Pancreas (tissue), 10 donors: ENCODE measurements at regions not wholly inside any gene's neighbourhood (a gene's known extent, or its start where the extent isn't known, plus 50 kb on each side); places are given as distances from the start of the nearest gene placed in this dataset.

Source experiments
- ATAC-seq, 4 donors: fragments of 200-7000 bp; cut with Tn5 transposase; one replicate each; pipeline versions ENCODE4 v1.8.0 to v1.9.1; 2020; ENCODE audit warnings: mild to moderate bottlenecking in 4 of 4, moderate library complexity in 4 of 4
- DNase-seq, 6 donors: peaks; one replicate each; pipeline ENCODE4 v3.0.0-alpha.2; 2020
- FAIRE-seq: peaks from 2 replicates; lab custom pipeline; 2012; peaks lifted over from hg19 to GRCh38; lab: Jason Lieb, UNC
- H3K27ac ChIP-seq, 4 donors: fragments of 200-600 bp; sonication (generic); 1 replicate in 3 of 4; 2 replicates in 1 of 4; pipeline versions ENCODE4 v1.5.0 to v1.8.0; 2020
- H3K27me3 ChIP-seq, 4 donors: fragments of 200-600 bp; one replicate each; pipeline ENCODE4 v1.8.0; 2021
- H3K36me3 ChIP-seq, 3 donors: fragments of 200-600 bp; sonication (generic) in 1 of 3; one replicate each; pipeline versions ENCODE4 v1.5.0 to v1.8.0; 2020 to 2021
- H3K4me1 ChIP-seq, 3 donors: fragments of 200-600 bp; one replicate each; pipeline ENCODE4 v1.8.0; 2021
- H3K4me3 ChIP-seq, 4 donors: fragments of 200-600 bp; sonication (generic) in 2 of 4; one replicate each; pipeline versions ENCODE4 v1.5.0 to v1.8.0; 2020 to 2021
- H3K9me3 ChIP-seq, 4 donors: fragments of 200-600 bp; one replicate each; pipeline ENCODE4 v1.8.0; 2021
- WGBS, 2 donors: extraction: QIAGEN DNeasy Blood & Tissue Kit; methylation state at CpG; one replicate each; pipeline ENCODE4 v1.1.7; 2013; 5-methylcytosine and 5-hydroxymethylcytosine counted together
- intact Hi-C, 3 donors: fragments of 100-400 bp; cut with DNase I; formaldehyde crosslinking; loops; one replicate each; pipeline versions ENCODE4 v1.11.1 to v1.14.2; 2022
- TF ChIP-seq, protein P1 (sequence below), 4 donors: fragments of 200-600 bp; sonication (generic) in 3 of 4; IDR thresholded peaks; one replicate each; pipeline versions ENCODE4 v1.5.0 to v1.8.0; 2021; ENCODE audit warnings: antibody characterized with exemption in 4 of 4
- donor health status: healthy with polysubstance abuse.
- donor health status: DM: no; HTN: no; CAD: no; lungs with moderate emphysema.
- donor health status: DM: no; HTN: no; CAD: no.
- donor health status: control.
- donor health status: control.
- donor health status: Bipolar disorder and iron deficiency.
- donor health status: DM: yes; HTN: yes; CAD: no.
- donor health status: DM: no; HTN: no; CAD: no.
- donor health status: DM: no; HTN: no; CAD: no.
- donor health status: DM: yes; HTN: yes; CAD: no.

GRCh38 chr14:44873536-44873935 lies 88.2 kb downstream of the KLHL28 start:
- Histone ChIP-seq H3K27ac (no peak overlapping the region), H3K36me3 (no peaks in the 10 kb centered on the region), H3K27me3 (no peaks in the 10 kb centered on the region), H3K4me3 (no peak overlapping the region), H3K9me3 (no peaks in the 10 kb centered on the region), H3K4me1 (no peaks in the 10 kb centered on the region)
- FAIRE-seq (no peak), DNase-seq (no peak), ATAC-seq (no peak)
- intact Hi-C loops = no loop called here
- 37 to 54% methylated on average over 10 of the region's 10 CpGs for WGBS, 2 donors
- TF ChIP-seq, protein P1, sequence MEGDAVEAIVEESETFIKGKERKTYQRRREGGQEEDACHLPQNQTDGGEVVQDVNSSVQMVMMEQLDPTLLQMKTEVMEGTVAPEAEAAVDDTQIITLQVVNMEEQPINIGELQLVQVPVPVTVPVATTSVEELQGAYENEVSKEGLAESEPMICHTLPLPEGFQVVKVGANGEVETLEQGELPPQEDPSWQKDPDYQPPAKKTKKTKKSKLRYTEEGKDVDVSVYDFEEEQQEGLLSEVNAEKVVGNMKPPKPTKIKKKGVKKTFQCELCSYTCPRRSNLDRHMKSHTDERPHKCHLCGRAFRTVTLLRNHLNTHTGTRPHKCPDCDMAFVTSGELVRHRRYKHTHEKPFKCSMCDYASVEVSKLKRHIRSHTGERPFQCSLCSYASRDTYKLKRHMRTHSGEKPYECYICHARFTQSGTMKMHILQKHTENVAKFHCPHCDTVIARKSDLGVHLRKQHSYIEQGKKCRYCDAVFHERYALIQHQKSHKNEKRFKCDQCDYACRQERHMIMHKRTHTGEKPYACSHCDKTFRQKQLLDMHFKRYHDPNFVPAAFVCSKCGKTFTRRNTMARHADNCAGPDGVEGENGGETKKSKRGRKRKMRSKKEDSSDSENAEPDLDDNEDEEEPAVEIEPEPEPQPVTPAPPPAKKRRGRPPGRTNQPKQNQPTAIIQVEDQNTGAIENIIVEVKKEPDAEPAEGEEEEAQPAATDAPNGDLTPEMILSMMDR (IDR thresholded peaks at IDR 0.05) = no peak

GRCh38 chr14:44866770-44867169 lies 95.0 kb downstream of the KLHL28 start:
- WGBS, 2 donors = 70 to 73% methylated on average over 1 of the region's 1 CpG
- Histone ChIP-seq H3K4me1 (no peaks in the 10 kb centered on the region), H3K36me3 (no peaks in the 10 kb centered on the region), H3K27ac (no peak overlapping the region), H3K4me3 (no peak overlapping the region), H3K9me3 (no peaks in the 10 kb centered on the region), H3K27me3 (no peaks in the 10 kb centered on the region)
- intact Hi-C loops = no loop called here
- ATAC-seq (no peak), DNase-seq (no peak), FAIRE-seq (no peak)
- TF ChIP-seq, protein P1 (IDR thresholded peaks at IDR 0.05) = no peak

DNA sequence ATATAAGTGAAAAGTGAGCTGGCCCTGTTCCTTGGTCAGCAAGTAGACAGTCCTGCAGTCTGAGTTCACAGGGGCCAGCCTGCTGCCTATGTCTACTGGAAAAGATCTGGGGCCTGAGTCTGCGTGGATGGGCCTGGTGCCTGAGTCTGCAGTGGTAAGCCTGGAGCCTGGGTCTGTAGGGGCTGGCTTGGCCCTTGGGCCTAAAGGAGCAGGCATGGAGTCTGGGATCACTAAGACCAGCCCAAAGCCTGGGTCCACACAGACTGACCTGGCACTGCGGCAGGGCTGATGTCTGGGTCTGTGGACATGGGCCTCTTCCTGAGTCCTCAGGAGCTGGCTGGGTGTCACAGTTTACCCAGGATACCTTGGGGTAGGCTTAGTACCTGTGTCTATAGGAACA lies 95.4 kb downstream of the KLHL28 start:
- 95 to 96% methylated on average over 2 of the region's 2 CpGs for WGBS, 2 donors
- ATAC-seq (no peak), FAIRE-seq (no peak), DNase-seq (no peak)
- Histone ChIP-seq H3K4me3 (no peak overlapping the region), H3K4me1 (no peaks in the 10 kb centered on the region), H3K27me3 (no peaks in the 10 kb centered on the region), H3K9me3 (no peaks in the 10 kb centered on the region), H3K27ac (no peak overlapping the region), H3K36me3 (no peaks in the 10 kb centered on the region)
- intact Hi-C loops = no loop called here
- TF ChIP-seq, protein P1 (IDR thresholded peaks at IDR 0.05) = no peak

DNA sequence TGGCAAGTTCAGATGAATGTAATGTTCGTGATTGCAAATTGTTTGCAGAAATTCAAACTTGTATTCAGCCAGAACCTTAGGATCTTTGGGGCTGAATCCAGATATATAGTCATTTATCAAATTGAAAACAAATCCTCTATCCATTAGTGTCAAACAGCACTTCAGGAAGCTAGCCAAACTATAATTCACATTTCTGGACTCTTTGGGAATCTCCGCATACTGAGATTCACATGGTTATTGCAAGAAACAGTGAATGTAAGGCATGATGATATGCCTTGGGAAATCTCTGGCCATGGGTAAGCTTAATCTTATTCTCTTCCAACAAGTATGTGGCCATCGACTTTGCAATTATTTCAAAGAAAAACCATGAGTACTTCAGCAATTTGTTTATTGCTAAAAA lies 98.5 kb downstream of the KLHL28 start:
- intact Hi-C loops = no loop called here
- FAIRE-seq (no peak), DNase-seq (no peak), ATAC-seq (no peak)
- Histone ChIP-seq H3K27me3 (no peaks in the 10 kb centered on the region), H3K4me3 (no peak overlapping the region), H3K4me1 (no peaks in the 10 kb centered on the region), H3K36me3 (no peaks in the 10 kb centered on the region), H3K9me3 (no peaks in the 10 kb centered on the region), H3K27ac (no peak overlapping the region)
- TF ChIP-seq, protein P1 (IDR thresholded peaks at IDR 0.05) = no peak
- 48 to 57% methylated on average over 3 of the region's 3 CpGs for WGBS, 2 donors

GRCh38 chr14:44854114-44854513 lies 107.6 kb downstream of the KLHL28 start:
- WGBS, 2 donors = 70 to 80% methylated on average over 4 of the region's 4 CpGs
- Histone ChIP-seq H3K27ac (no peak overlapping the region), H3K4me3 (no peak overlapping the region), H3K27me3 (peaks cover 0 to 6% (median 0%) of the 10 kb centered on the region in 4 donors), H3K36me3 (no peaks in the 10 kb centered on the region), H3K9me3 (no peaks in the 10 kb centered on the region), H3K4me1 (no peaks in the 10 kb centered on the region)
- DNase-seq (no peak), FAIRE-seq (no peak), ATAC-seq (no peak)
- TF ChIP-seq, protein P1 (IDR thresholded peaks at IDR 0.05) = no peak
- intact Hi-C loops = no loop called here
